Progenitor cell of endocrine pancreas (in vitro differentiated cells): ENCODE measurements at regions not wholly inside any gene's neighbourhood (a gene's known extent, or its start where the extent isn't known, plus 50 kb on each side); places are given as distances from the start of the nearest gene placed in this dataset.
"Not testable (repeated sequence)": the region's sequence is repeated elsewhere in the genome, so short reads cannot be mapped to it uniquely, and the experiment has no call there.

Experiments used
- DNase-seq: peaks from one replicate; pipeline ENCODE4 v3.0.0; 2021; ENCODE audit warnings: low spot score; ENCODE audit not compliant: unreplicated experiment
- H3K27ac Mint-ChIP-seq: 2 replicates; pipeline ENCODE4 v1.8.0; 2021; ENCODE audit warnings: mild to moderate bottlenecking, moderate library complexity, mixed read lengths
- H3K27me3 Mint-ChIP-seq: 2 replicates; pipeline ENCODE4 v1.8.0; 2021; ENCODE audit warnings: mixed read lengths
- H3K36me3 Mint-ChIP-seq: 2 replicates; pipeline ENCODE4 v1.8.0; 2022; ENCODE audit warnings: mixed read lengths; ENCODE audit not compliant: insufficient read depth
- H3K4me1 Mint-ChIP-seq: 2 replicates; pipeline ENCODE4 v1.8.0; 2021; ENCODE audit warnings: low read depth, mixed read lengths
- H3K4me3 Mint-ChIP-seq: 2 replicates; pipeline ENCODE4 v1.8.0; 2021; ENCODE audit warnings: low read depth, mild to moderate bottlenecking, moderate library complexity, mixed read lengths
- H3K9me3 Mint-ChIP-seq: 2 replicates; pipeline ENCODE4 v1.8.0; 2021; ENCODE audit warnings: low read depth, mixed read lengths
- TF ChIP-seq, protein P1 (sequence below): fragments of 200-600 bp; sonication (generic); IDR thresholded peaks from one replicate; pipeline ENCODE4 v1.5.0; 2021; ENCODE audit warnings: antibody characterized with exemption, mild to moderate bottlenecking; ENCODE audit not compliant: unreplicated experiment

DNA sequence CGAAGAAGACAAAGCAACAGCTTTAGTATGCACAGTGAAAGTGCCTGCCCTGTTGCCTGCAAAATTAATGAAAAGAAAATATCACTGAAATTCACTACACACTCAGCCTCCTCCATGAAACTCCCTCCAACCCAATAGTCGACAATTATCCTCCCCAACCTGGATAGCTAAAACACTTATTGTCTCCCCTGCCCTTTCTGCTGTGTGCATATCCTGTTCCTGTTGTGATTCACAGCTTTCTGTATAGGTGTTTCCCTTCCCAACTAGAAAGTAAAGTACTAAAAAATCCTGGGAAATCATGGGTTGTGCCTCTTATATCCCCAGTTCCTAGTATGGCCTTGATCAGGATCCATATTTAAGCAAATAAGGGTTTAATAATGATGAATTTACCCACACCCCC lies 412.1 kb downstream of the LTN1 start:
- Mint-ChIP-seq H3K36me3 (no peaks in the 10 kb centered on the region), H3K27me3 (no peaks in the 10 kb centered on the region), H3K27ac (no peak overlapping the region), H3K9me3 (peaks cover 2% of the 10 kb centered on the region), H3K4me1 (no peaks in the 10 kb centered on the region), H3K4me3 (no peak overlapping the region)
- TF ChIP-seq, protein P1, sequence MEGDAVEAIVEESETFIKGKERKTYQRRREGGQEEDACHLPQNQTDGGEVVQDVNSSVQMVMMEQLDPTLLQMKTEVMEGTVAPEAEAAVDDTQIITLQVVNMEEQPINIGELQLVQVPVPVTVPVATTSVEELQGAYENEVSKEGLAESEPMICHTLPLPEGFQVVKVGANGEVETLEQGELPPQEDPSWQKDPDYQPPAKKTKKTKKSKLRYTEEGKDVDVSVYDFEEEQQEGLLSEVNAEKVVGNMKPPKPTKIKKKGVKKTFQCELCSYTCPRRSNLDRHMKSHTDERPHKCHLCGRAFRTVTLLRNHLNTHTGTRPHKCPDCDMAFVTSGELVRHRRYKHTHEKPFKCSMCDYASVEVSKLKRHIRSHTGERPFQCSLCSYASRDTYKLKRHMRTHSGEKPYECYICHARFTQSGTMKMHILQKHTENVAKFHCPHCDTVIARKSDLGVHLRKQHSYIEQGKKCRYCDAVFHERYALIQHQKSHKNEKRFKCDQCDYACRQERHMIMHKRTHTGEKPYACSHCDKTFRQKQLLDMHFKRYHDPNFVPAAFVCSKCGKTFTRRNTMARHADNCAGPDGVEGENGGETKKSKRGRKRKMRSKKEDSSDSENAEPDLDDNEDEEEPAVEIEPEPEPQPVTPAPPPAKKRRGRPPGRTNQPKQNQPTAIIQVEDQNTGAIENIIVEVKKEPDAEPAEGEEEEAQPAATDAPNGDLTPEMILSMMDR: no peak
- no peak for DNase-seq

DNA sequence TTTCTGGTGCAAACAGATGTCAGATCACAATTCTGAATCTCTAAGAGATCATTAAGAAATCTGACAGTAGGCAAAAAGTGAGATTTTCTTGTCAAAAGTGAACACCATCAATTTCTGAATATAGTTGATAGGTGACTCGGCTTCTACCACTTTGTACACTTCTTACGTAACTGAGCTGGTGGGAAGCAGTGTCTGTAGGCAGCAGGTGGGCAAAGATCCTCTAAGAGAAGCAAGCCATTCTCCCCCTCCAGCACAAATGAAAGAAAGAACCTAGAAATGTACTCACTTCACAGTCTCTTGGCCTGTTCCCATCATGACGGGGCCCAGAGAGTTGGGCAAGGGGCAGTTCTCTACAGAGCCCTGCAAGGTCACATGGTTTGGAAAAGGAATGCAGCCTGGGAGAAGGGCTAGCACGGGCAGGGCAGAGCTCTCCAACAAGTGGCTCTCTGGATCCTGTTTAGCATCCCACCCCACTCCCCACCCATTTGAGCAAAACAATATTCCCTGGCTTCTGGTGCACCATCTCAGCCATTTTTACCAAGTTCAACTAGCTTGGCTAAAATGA lies 412.6 kb downstream of the LTN1 start:
- H3K9me3 Mint-ChIP-seq: peaks cover 4% of the 10 kb centered on the region
- H3K27ac Mint-ChIP-seq: no peak overlapping the region
- H3K4me3 Mint-ChIP-seq: no peak overlapping the region
- H3K27me3 Mint-ChIP-seq: no peaks in the 10 kb centered on the region
- H3K4me1 Mint-ChIP-seq: no peaks in the 10 kb centered on the region
- no peak for DNase-seq
- TF ChIP-seq, protein P1: no peak
- no peaks in the 10 kb centered on the region for H3K36me3 Mint-ChIP-seq

DNA sequence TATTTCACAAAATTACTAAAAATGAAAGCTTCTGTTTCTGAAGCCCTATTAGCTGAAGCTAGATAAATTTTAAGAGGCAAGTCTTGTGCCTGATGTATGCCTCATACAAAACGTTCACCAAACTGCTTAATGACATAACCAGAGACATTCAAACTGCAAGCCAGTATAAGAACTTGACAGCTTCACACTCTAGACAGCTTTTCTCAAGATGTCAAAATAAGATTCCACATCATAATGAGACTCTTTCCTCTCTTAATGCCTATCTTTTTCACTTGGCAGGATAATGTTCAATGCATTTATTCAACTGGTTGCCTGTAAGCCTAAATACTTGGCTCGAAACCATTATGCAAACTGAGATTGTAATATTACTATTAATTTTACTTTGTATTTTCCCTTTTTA lies 424.0 kb downstream of the LTN1 start:
- no peaks in the 10 kb centered on the region for H3K27me3 Mint-ChIP-seq
- no peak overlapping the region for H3K4me3 Mint-ChIP-seq
- DNase-seq: no peak
- H3K4me1 Mint-ChIP-seq: no peaks in the 10 kb centered on the region
- TF ChIP-seq, protein P1: no peak
- peaks cover 9% of the 10 kb centered on the region for H3K9me3 Mint-ChIP-seq
- H3K36me3 Mint-ChIP-seq: no peaks in the 10 kb centered on the region
- H3K27ac Mint-ChIP-seq: no peak overlapping the region

DNA sequence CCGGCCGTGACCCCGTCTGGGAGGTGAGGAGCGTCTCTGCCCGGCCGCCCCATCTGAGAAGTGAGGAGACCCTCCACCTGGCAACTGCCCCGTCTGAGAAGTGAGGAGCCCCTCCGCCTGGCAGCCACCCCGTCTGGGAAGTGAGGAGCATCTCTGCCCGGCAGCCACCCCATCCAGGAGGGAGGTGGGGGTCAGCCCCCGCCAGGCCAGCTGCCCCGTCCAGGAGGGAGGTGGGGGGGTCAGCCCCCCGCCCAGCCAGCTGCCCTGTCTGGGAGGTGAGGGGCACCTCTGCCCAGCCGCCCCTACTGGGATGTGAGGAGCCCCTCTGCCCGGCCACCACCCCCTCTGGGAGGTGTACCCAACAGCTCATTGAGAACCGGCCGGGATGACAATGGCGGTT lies 428.7 kb downstream of the LTN1 start:
- H3K4me3 Mint-ChIP-seq, H3K4me1 Mint-ChIP-seq, H3K36me3 Mint-ChIP-seq, H3K27me3 Mint-ChIP-seq, H3K27ac Mint-ChIP-seq, DNase-seq: not testable (repeated sequence)
- H3K9me3 Mint-ChIP-seq: peaks cover 23% of the 10 kb centered on the region

DNA sequence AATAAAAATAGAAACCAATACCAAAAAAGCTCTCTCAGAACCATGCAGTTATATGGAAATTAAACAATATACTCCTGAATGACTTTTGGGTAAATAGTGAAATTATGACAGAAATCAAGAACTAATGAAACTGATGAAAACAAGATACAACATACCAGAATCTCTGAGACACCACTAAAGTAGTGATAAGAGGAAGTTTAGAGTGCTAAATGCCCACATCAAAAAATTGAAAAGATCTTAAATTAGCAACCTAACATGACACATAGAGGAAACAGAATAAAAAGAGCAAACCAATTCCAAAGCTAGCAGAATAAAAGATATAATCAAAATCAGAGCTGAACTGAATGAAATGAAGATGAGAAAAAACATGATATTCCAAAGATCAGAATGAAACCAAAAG lies 430.9 kb downstream of the LTN1 start:
- TF ChIP-seq, protein P1: no peak
- no peaks in the 10 kb centered on the region for H3K4me1 Mint-ChIP-seq
- H3K36me3 Mint-ChIP-seq: peaks cover 5% of the 10 kb centered on the region
- H3K27me3 Mint-ChIP-seq: no peaks in the 10 kb centered on the region
- no peak overlapping the region for H3K27ac Mint-ChIP-seq
- no peak overlapping the region for H3K4me3 Mint-ChIP-seq
- no peak for DNase-seq
- peaks cover 34% of the 10 kb centered on the region for H3K9me3 Mint-ChIP-seq

DNA sequence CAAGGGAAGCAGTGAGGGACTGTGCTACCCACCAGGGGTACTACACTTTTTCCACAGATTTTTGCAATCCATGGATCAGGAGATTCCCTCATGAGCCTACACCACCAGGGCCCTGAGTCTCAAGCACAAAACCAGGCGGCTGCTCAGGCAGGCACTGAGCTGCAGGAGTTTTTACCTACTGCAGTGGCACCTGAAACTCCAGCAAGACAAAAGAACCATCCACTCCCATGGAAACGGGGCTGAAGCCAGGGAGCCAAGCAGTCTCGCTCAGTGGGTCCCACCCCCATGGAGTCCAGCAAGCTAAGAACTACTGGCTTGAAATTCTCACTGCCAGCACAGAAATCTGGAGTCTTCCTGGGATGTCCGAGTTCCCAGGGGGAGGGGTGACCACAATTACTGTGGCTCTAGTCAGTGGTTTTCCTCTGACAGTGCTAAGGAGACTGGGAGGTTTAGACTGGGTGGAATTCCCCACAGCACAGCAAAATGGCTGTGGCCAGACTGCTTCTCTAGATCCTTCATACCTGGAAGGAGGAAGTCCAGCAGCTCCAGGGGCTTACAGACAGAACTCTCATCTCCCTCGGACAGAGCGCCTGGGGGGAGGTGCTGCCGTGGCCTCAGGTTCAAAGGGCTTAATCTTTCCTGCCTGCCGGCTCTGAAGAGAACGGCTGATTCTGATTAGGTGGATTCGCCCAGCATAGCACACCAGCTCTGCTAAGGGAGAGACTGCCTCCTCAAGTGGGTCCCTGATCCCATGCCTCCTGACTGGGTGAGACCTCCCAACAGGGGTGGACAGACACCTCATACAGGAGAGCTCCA lies 437.8 kb downstream of the LTN1 start:
- Mint-ChIP-seq H3K9me3 (peaks cover 19% of the 10 kb centered on the region), H3K4me3 (no peak overlapping the region), H3K4me1 (peaks cover 2% of the 10 kb centered on the region), H3K27ac (no peak overlapping the region), H3K36me3 (no peaks in the 10 kb centered on the region), H3K27me3 (no peaks in the 10 kb centered on the region)
- TF ChIP-seq, protein P1: no peak
- no peak for DNase-seq
